HG03103 (cell line): ENCODE measurements at regions not wholly inside any gene's neighbourhood (a gene's known extent, or its start where the extent isn't known, plus 50 kb on each side); places are given as distances from the start of the nearest gene placed in this dataset.
A peak's percentile ranks its signal among the peaks of the same experiment; 100 is the strongest.
"Not testable (repeated sequence)": the region's sequence is repeated elsewhere in the genome, so short reads cannot be mapped to it uniquely, and the experiment has no call there.

ENCODE experiments used
- ATAC-seq: cut with Tn5 transposase; IDR thresholded peaks from one replicate; pipeline ENCODE4 v1.9.1; 2021; ENCODE audit warnings: low read depth; ENCODE audit not compliant: unreplicated experiment

- not testable (repeated sequence) for ATAC-seq
Observed at GRCh38 chr7:73244782-73245311, 63.8 kb downstream of the NSUN5 start.

DNA sequence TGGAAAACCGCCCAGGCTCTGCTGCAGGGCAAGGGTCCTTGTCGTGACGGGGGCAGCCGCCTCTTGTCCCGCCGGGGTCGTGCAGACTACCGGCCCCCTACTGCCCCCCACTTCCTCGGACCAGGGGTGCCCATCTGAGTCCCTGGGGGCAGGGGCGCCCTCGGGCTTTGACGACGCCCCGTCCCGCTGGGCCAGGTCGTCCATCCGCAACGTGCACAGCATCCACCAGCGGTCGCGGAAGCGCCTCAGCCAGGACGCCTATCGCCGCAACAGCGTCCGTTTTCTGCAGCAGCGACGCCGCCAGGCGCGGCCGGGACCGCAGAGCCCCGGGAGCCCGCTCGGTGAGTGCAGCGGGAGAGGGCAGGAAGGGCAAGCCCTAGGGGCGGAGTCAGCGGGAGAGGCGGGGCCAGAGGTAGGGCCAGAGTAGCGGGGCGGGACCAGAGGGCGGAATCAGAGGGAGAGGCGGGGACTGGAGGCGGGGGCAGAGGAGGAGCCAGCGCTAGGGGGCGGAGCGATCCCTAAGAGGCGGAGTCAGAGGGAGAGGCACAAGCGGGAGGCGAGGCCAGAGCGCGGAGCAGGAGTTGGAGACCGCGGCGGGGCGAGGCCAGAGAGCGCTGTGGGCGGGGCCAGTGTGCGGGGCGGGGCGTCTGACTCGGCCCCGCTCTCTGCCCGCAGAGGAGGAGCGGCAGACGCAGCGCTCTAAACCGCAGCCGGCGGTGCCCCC, 73.5 kb downstream of the NSUN5 start:
- peak; percentile 86 for ATAC-seq

DNA sequence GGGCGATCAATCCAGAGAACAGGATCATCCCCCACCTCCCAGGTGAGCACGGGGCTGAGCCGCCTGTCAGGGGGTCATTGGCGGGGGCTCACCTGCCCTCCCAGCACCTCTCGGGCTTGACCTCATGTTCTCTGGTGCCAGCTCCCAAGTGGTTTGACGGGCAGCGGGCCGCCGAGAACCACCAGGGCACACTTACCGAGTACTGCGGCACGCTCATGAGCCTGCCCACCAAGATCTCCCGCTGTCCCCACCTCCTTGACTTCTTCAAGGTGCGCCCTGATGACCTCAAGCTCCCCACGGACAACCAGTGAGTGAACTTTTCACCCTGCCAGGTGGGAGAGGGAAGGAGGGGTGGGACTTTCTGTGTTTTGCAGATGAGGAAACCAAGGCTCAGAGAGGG, 82.9 kb downstream of the NSUN5 start:
- not testable (repeated sequence) for ATAC-seq

DNA sequence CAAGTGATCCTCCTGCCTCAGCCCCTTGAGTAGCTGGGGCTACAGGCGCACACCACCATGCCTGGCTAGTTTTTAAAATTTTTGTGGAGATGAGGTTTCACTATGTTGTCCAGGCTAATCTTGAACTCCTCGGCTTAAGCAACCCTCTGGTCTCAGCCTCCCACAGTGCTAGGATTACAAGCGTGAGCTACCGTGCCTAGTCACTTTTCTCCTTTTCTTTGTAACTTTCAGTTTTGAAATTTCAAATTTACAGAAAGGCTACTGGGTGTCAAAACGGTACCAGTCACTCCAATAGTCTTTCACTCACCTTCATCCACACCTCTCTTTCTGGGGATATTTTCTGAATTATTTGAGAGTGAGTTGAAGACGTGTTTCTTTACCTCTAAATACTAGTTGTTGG, 86.9 kb downstream of the NSUN5 start:
- ATAC-seq, result not testable (repeated sequence)

- ATAC-seq, result peak; percentile 30
Observed at GRCh38 chr7:73220766-73221370, 87.8 kb downstream of the NSUN5 start.

GRCh38 chr7:73220357-73220756, 88.3 kb downstream of the NSUN5 start:
- ATAC-seq, result peak; percentile 72

DNA sequence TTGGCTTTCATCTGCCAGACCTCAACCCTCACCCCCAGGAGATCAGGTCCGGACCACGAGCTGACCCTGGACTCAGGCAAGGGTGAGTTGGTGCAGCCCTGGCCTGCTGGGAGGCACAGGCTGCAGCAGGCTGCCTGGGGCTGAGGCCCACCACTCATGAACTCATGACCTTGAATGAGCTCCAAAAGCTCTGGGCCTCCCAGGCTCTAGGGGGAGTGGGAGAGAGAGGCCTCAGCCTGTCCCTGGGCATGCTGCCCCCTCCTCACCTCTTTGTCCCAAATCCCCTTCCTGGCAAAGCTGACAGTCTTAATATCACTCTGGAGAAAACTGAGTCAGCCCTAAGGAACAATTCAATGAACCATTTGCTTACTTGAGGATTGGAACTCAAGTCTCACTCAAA, 89.8 kb downstream of the NSUN5 start:
- ATAC-seq, result not testable (repeated sequence)

- not testable (repeated sequence) for ATAC-seq
Observed at GRCh38 chr7:73216046-73216675, 92.5 kb downstream of the NSUN5 start.

GRCh38 chr7:73215232-73215631, 93.4 kb downstream of the NSUN5 start:
- not testable (repeated sequence) for ATAC-seq

- ATAC-seq, result not testable (repeated sequence)
Observed at GRCh38 chr7:73214471-73214870, 94.2 kb downstream of the NSUN5 start.

- not testable (repeated sequence) for ATAC-seq
Observed at GRCh38 chr7:73213076-73213475, 95.5 kb downstream of the NSUN5 start.

DNA sequence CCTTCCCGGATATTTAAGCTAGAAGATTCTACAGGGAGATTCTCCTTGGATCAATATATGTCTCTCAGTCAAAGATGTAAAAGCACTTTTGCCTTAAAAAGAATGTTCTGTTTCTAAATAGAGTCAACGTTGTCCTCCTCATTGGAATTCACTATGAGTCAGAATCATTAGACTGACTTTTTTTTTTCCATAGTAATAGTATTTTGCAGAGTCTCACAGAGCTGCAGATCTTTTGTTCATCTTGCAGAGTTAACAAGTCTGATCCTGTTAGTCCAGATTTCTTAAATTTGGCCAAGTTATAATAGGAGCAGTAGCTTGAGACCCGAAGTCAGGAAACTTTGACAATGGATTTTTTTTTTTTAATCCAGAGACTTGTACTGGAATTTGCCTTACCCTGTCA, 103.0 kb downstream of the NSUN5 start:
- not testable (repeated sequence) for ATAC-seq

DNA sequence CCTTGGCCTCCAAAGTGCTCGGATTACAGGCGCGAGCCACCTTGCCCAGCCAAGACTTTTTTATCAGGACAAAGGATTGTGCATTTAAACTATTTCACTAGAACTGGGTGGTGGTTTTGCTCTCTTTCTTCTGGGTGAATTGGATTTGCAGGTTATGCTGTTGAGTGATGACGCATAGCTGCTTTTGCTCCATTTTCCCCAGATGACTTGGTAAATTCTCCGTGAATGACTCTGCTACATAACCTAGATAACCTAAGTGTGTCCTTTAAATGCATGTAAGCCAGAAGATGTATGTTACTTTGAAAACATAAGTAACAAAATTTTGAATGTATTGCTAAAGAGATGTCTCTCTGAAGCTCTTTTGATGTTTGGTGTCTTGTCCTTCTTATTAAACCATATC, 103.7 kb downstream of the NSUN5 start:
- not testable (repeated sequence) for ATAC-seq

- not testable (repeated sequence) for ATAC-seq
Observed at GRCh38 chr7:73203312-73203711, 105.3 kb downstream of the NSUN5 start.

GRCh38 chr7:73201264-73201663, 107.4 kb downstream of the NSUN5 start:
- ATAC-seq, result not testable (repeated sequence)

DNA sequence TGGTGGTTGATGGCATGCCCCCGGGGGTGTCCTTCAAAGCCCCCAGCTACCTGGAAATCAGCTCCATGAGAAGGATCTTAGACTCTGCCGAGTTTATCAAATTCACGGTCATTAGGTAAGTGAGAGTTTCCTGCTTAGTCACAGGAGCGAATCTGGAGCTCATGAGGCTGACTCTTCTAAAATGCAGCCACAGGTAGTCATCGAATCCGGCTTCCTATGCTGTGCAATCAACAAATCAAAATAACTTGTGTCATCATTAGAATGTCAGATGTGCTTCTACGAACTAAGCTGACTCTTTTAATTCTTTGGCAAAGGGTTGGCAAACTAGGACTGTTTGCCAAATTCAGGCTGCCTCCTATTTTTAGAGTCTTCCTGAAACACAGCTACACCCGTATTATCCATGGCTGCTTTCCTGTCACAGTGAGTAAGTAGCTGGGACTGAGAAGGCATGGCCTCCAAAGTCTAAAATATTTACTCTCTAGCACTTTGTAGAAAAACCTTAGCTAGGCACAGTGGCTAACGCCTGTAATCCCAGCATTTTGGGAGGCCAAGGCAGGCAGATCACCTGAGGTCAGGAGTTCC, 108.0 kb downstream of the NSUN5 start:
- not testable (repeated sequence) for ATAC-seq

DNA sequence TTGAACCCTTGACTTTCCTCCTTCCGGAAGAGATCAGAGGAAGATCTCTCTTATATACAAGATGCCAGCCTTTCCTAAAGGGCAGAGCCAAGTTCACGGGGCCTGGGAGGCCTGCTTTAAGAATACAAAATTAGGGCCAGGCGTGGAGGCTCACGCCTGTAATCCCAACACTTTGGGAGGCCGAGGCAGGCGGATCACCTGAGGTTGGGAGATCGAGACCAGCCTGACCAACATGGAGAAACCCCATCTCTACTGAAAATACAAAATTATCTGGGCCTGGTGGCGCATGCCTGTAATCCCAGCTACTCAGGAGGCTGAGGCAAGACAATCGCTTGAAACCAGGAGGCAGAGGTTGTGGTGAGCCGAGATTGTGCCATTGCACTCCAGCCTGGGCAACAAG, 108.2 kb upstream of the SPDYE9 start:
- not testable (repeated sequence) for ATAC-seq

DNA sequence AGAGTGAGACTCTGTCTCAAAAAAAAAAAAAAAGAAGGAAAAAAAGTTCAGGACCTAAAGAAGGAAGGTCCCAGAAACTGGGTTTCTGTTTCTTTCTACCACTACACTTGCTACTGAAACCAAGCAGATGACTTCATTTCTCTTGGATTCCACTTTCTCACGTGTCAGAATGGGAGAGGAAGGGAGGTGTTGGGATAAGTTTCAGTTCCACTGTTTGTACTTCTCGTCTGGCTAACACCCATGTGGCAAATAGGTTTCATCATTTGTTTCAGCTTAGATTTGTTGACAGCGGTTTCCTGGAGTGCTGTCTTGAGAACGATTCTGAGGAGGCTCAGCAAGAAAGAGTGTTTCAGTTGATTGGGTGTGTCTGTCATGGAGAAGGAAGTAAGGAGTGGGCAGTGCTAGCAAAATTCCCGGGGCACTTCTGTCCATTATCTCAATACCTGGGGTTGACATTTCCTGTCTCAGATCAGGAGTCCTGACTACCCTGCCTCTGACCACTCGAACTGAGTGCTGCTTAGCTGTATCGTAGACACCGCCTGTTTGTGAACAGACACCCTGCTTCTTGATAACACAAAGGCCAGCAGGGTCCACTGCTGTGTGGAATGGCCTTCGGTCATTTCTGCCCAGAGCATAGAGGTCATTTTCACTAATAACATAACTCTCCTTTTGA, 104.8 kb upstream of the SPDYE9 start:
- not testable (repeated sequence) for ATAC-seq

DNA sequence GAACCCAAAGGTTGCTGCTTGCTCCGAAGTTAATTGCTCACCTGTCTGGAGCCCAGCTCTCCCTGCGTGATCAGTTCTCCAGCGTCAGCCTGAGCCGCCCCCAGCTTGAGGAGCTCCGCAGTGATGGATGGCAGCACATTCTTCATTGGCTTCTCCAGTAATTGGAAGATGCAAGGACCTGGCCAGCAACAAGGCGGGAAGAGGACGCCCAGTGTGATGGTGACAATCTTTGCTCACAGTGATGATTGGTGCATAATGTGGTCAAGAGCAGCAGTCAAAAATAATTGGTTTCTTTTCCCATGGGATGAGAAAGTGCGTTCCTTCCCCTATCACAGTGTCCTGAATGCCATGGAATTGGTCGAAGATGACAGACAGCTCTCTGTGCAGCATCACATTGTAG, 102.4 kb upstream of the SPDYE9 start:
- not testable (repeated sequence) for ATAC-seq

- not testable (repeated sequence) for ATAC-seq
Observed at GRCh38 chr7:73186589-73187309, 100.9 kb upstream of the SPDYE9 start.
